DOHH2 (cell line): ENCODE measurements at regions not wholly inside any gene's neighbourhood (a gene's known extent, or its start where the extent isn't known, plus 50 kb on each side); places are given as distances from the start of the nearest gene placed in this dataset.

Source experiments
- EZH2phosphoT487 ChIP-seq: fragments of 200-600 bp; sonication (generic); IDR thresholded peaks from 2 replicates; pipeline ENCODE4 v1.6.1; 2017; ENCODE audit warnings: borderline replicate concordance, mild to moderate bottlenecking, antibody characterized with exemption, low read length, moderate library complexity, mixed read lengths
- TF ChIP-seq, protein P1 (sequence below): fragments of 200-600 bp; sonication (generic); IDR thresholded peaks from one replicate; pipeline ENCODE4 v1.5.1; 2014; ENCODE audit warnings: antibody characterized with exemption, mild to moderate bottlenecking, low read depth, low read length; ENCODE audit not compliant: poor library complexity, severe bottlenecking

DNA sequence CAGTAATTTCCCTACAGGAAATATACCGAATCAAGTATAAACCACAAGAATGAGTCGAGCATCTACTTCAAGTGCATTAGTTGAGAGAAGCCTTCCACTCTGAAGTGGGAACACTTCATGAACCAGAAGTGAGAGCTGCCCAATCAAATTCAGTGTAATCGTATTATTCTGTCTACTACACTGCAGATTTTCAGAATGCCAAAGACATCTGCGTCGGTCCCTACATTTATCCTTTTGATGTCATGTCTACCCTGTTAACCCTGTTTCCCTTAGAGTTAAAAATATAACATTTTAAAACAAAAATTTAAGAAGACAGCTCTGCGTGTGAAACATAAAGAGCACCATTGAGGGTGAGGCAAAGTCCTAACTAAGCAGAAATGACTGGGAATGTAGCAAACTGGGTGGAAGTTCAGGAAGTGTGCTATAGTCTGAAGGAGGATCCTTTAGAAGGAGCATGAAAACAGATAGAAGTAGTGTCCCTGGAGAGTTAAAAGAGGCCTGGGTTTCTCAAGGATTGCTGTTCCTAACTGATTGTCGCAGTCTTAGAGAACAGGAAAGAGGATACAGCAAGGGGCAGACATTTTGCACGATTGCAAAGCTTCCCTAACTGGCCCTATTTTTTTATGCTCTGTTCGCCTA lies 291.2 kb downstream of the PTPRC start:
- TF ChIP-seq, protein P1, sequence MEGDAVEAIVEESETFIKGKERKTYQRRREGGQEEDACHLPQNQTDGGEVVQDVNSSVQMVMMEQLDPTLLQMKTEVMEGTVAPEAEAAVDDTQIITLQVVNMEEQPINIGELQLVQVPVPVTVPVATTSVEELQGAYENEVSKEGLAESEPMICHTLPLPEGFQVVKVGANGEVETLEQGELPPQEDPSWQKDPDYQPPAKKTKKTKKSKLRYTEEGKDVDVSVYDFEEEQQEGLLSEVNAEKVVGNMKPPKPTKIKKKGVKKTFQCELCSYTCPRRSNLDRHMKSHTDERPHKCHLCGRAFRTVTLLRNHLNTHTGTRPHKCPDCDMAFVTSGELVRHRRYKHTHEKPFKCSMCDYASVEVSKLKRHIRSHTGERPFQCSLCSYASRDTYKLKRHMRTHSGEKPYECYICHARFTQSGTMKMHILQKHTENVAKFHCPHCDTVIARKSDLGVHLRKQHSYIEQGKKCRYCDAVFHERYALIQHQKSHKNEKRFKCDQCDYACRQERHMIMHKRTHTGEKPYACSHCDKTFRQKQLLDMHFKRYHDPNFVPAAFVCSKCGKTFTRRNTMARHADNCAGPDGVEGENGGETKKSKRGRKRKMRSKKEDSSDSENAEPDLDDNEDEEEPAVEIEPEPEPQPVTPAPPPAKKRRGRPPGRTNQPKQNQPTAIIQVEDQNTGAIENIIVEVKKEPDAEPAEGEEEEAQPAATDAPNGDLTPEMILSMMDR, result no peak
- no peak for TF ChIP-seq EZH2phosphoT487
